Liver (tissue), 8 donors: ENCODE measurements at regions not wholly inside any gene's neighbourhood (a gene's known extent, or its start where the extent isn't known, plus 50 kb on each side); places are given as distances from the start of the nearest gene placed in this dataset.

Source experiments
- DNase-seq: peaks from one replicate; pipeline ENCODE4 v3.0.0-alpha.2; 2017; ENCODE audit warnings: low spot score
- H3K27ac ChIP-seq, 2 donors: one replicate each; pipeline ENCODE4 v1.7.0; 2013; ENCODE audit warnings: inconsistent platforms in 2 of 2, low read length in 2 of 2, control low read depth in 1 of 2, low read depth in 1 of 2, mild to moderate bottlenecking in 1 of 2
- H3K27me3 ChIP-seq, 4 donors: one replicate each; pipeline versions ENCODE4 v1.6.1 to v1.7.0; 2013; ENCODE audit warnings: low read length in 3 of 4, inconsistent platforms in 1 of 4, mild to moderate bottlenecking in 1 of 4, moderate library complexity in 1 of 4; ENCODE audit not compliant: control insufficient read depth in 4 of 4, insufficient read depth in 4 of 4
- H3K36me3 ChIP-seq, 4 donors: one replicate each; pipeline versions ENCODE4 v1.6.1 to v1.7.0; 2013; ENCODE audit warnings: low read length in 3 of 4, mild to moderate bottlenecking in 3 of 4, low read depth in 1 of 4, moderate library complexity in 1 of 4; ENCODE audit not compliant: control insufficient read depth in 4 of 4, insufficient read depth in 3 of 4
- H3K4me1 ChIP-seq, 4 donors: one replicate each; pipeline versions ENCODE4 v1.6.1 to v1.7.0; 2013; ENCODE audit warnings: low read length in 3 of 4, mild to moderate bottlenecking in 3 of 4, moderate library complexity in 1 of 4; ENCODE audit not compliant: control insufficient read depth in 4 of 4, insufficient read depth in 4 of 4
- H3K4me3 ChIP-seq, 3 donors: one replicate each; pipeline versions ENCODE4 v1.6.1 to v1.7.0; 2013; ENCODE audit warnings: low read length in 3 of 3, control low read depth in 1 of 3, low read depth in 1 of 3, mild to moderate bottlenecking in 1 of 3
- H3K9ac ChIP-seq, 2 donors: one replicate each; pipeline ENCODE4 v1.7.0; 2013; ENCODE audit warnings: low read length in 2 of 2, mild to moderate bottlenecking in 2 of 2, moderate library complexity in 2 of 2, control low read depth in 1 of 2, low read depth in 1 of 2
- H3K9me3 ChIP-seq, 4 donors: one replicate each; pipeline versions ENCODE4 v1.6.1 to v1.7.0; 2013; ENCODE audit warnings: low read length in 3 of 4; ENCODE audit not compliant: control insufficient read depth in 4 of 4
- ATF3 ChIP-seq: IDR thresholded peaks from 2 replicates; pipeline ENCODE4 v1.6.1; 2016; ENCODE audit warnings: antibody characterized with exemption
- CTCF ChIP-seq: fragments of 150-350 bp; IDR thresholded peaks from 2 replicates; pipeline ENCODE4 v1.5.1; 2017; ENCODE audit warnings: improper control_type of control experiment, low read depth, low read length; ENCODE audit not compliant: missing input control
- FOXA1 ChIP-seq: IDR thresholded peaks from 2 replicates; pipeline ENCODE4 v1.6.1; 2016; ENCODE audit warnings: antibody characterized with exemption
- GABPA ChIP-seq, 2 donors: IDR thresholded peaks in 1 of 2; conservative IDR thresholded peaks in 1 of 2; 2 replicates each; pipeline ENCODE4 v1.6.1; 2016; ENCODE audit warnings: antibody characterized with exemption in 2 of 2, mild to moderate bottlenecking in 1 of 2, moderate library complexity in 1 of 2
- HNF4A ChIP-seq, 2 donors: conservative IDR thresholded peaks; 2 replicates each; pipeline ENCODE4 v1.6.1; 2016; ENCODE audit warnings: antibody characterized with exemption in 2 of 2, mild to moderate bottlenecking in 2 of 2
- HNF4G ChIP-seq: IDR thresholded peaks from 2 replicates; pipeline ENCODE4 v1.6.1; 2016; ENCODE audit warnings: antibody characterized with exemption
- JUND ChIP-seq, 2 donors: IDR thresholded peaks; 2 replicates each; pipeline ENCODE4 v1.6.1; 2016; ENCODE audit warnings: antibody characterized with exemption in 2 of 2
- MAX ChIP-seq: IDR thresholded peaks from 2 replicates; pipeline ENCODE4 v1.6.1; 2016; ENCODE audit warnings: antibody characterized with exemption
- NR2F2 ChIP-seq: IDR thresholded peaks from 2 replicates; pipeline ENCODE4 v1.6.1; 2016; ENCODE audit warnings: antibody characterized with exemption
- REST ChIP-seq: IDR thresholded peaks from 2 replicates; pipeline ENCODE4 v1.6.1; 2016; ENCODE audit warnings: antibody characterized with exemption, mild to moderate bottlenecking
- RXRA ChIP-seq, 2 donors: IDR thresholded peaks; 2 replicates each; pipeline ENCODE4 v1.6.1; 2017 to 2018; ENCODE audit warnings: antibody characterized with exemption in 2 of 2, mild to moderate bottlenecking in 1 of 2
- SP1 ChIP-seq: IDR thresholded peaks from 2 replicates; pipeline ENCODE4 v1.6.1; 2018; ENCODE audit warnings: antibody characterized with exemption, mild to moderate bottlenecking
- YY1 ChIP-seq: IDR thresholded peaks from 2 replicates; pipeline ENCODE4 v1.6.1; 2016; ENCODE audit warnings: antibody characterized with exemption, mild to moderate bottlenecking
- WGBS: extraction: QIAGEN DNeasy Blood & Tissue Kit; methylation state at CpG from one replicate; pipeline ENCODE4 v1.1.7; 2013; 5-methylcytosine and 5-hydroxymethylcytosine counted together
- donor health status: healthy.
- donor health status: healthy.
- donor health status: healthy.
- donor health status: healthy.
- donor health status: healthy.

- no peaks in the 10 kb centered on the region for H3K36me3 ChIP-seq
- no peaks in the 10 kb centered on the region for H3K9me3 ChIP-seq
- TF ChIP-seq GABPA (IDR thresholded peaks at IDR 0.05 in 1 of 2, conservative IDR thresholded peaks at IDR 0.05 in 1 of 2) (no peak), MAX (no peak), YY1 (no peak), SP1 (no peak), HNF4A (conservative IDR thresholded peaks at IDR 0.05) (no peak), REST (no peak), RXRA (IDR thresholded peaks at IDR 0.05) (no peak), NR2F2 (no peak), JUND (IDR thresholded peaks at IDR 0.05) (no peak)
- no peak overlapping the region for H3K4me3 ChIP-seq
- DNase-seq, result no peak
- H3K27me3 ChIP-seq, result no peaks in the 10 kb centered on the region
- 92% methylated on average over 1 of the region's 1 CpG for WGBS
- H3K4me1 ChIP-seq, result no peaks in the 10 kb centered on the region
- no peak overlapping the region for H3K27ac ChIP-seq
- no peak overlapping the region for H3K9ac ChIP-seq
Observed at GRCh38 chr15:39230908-39231285, 350.0 kb upstream of the THBS1 start.

GRCh38 chr15:39232512-39232911 is 348.4 kb upstream of the THBS1 start:
- Histone ChIP-seq H3K4me1 (no peaks in the 10 kb centered on the region), H3K9ac (no peak overlapping the region), H3K36me3 (no peaks in the 10 kb centered on the region), H3K27me3 (no peaks in the 10 kb centered on the region), H3K4me3 (no peak overlapping the region), H3K9me3 (no peaks in the 10 kb centered on the region), H3K27ac (no peak overlapping the region)
- WGBS, result 89% methylated on average over 4 of the region's 4 CpGs
- no peak for TF ChIP-seq CTCF
- TF ChIP-seq FOXA1, result no peak
- TF ChIP-seq ATF3, result no peak
- TF ChIP-seq NR2F2, result no peak
- no peak for TF ChIP-seq SP1
- no peak for TF ChIP-seq REST
- TF ChIP-seq HNF4G, result no peak
- DNase-seq, result no peak
